Neural cell (in vitro differentiated cells): ENCODE measurements at regions not wholly inside any gene's neighbourhood (a gene's known extent, or its start where the extent isn't known, plus 50 kb on each side); places are given as distances from the start of the nearest gene placed in this dataset.

ENCODE experiments used
- H2AFZ ChIP-seq: fragments of 200-600, 300-800 bp; sonication (generic), shearing (Covaris generic); 2 replicates; pipeline ENCODE4 v1.6.0; 2014; ENCODE audit warnings: low read depth, mild to moderate bottlenecking, antibody characterized with exemption, low read length, moderate library complexity
- H3F3A ChIP-seq: fragments of 200-600 bp; shearing (Covaris generic); 2 replicates; pipeline ENCODE4 v1.6.1; 2016; ENCODE audit warnings: mild to moderate bottlenecking, moderate library complexity, mixed read lengths, antibody characterized with exemption, low read length; ENCODE audit not compliant: insufficient read depth, poor library complexity, severe bottlenecking
- H3K27ac ChIP-seq: fragments of 200-600, 300-800 bp; sonication (generic), shearing (Covaris generic); 2 replicates; pipeline ENCODE4 v1.5.1; 2014; ENCODE audit warnings: mild to moderate bottlenecking, low read length, moderate library complexity
- H3K27me3 ChIP-seq: fragments of 300-800, 200-600 bp; sonication (generic), shearing (Covaris generic); 2 replicates; pipeline ENCODE4 v1.6.0; 2014; ENCODE audit warnings: mild to moderate bottlenecking, low read depth, low read length, moderate library complexity; ENCODE audit not compliant: insufficient read depth
- H3K36me3 ChIP-seq: fragments of 300-800, 200-600 bp; sonication (generic), shearing (Covaris generic); 2 replicates; pipeline ENCODE4 v1.5.1; 2014; ENCODE audit warnings: mild to moderate bottlenecking, antibody characterized with exemption, low read length, moderate library complexity; ENCODE audit not compliant: insufficient read depth
- H3K4me2 ChIP-seq: fragments of 300-800, 200-600 bp; sonication (generic), shearing (Covaris generic); 2 replicates; pipeline ENCODE4 v1.6.0; 2014; ENCODE audit warnings: mild to moderate bottlenecking, low read length
- H3K4me3 ChIP-seq: fragments of 300-800, 200-600 bp; sonication (generic), shearing (Covaris generic); 2 replicates; pipeline ENCODE4 v1.5.1; 2014; ENCODE audit warnings: mild to moderate bottlenecking, low read length, moderate library complexity
- H3K79me2 ChIP-seq: fragments of 200-600 bp; shearing (Covaris generic); replicated peaks from 2 replicates; pipeline ENCODE4 v1.6.0; 2014; ENCODE audit warnings: mild to moderate bottlenecking, low read length, moderate library complexity; ENCODE audit not compliant: insufficient read depth
- H3K9ac ChIP-seq: fragments of 300-800, 200-600 bp; sonication (generic), shearing (Covaris generic); 2 replicates; pipeline ENCODE4 v1.6.1; 2016; ENCODE audit warnings: mild to moderate bottlenecking, low read length, mixed read lengths
- H3K9me2 ChIP-seq: fragments of 200-600 bp; shearing (Covaris generic); 2 replicates; pipeline ENCODE4 v1.6.1; 2016; ENCODE audit warnings: mild to moderate bottlenecking, low read length, mixed read lengths; ENCODE audit not compliant: insufficient read depth
- H3K9me3 ChIP-seq: fragments of 200-600, 300-800 bp; sonication (generic), shearing (Covaris generic); 2 replicates; pipeline ENCODE4 v1.6.1; 2016; ENCODE audit warnings: mild to moderate bottlenecking, mixed run types, low read length, moderate library complexity, mixed read lengths
- H4K20me1 ChIP-seq: fragments of 200-600 bp; shearing (Covaris generic); 2 replicates; pipeline ENCODE4 v1.6.1; 2016; ENCODE audit warnings: mild to moderate bottlenecking, mixed run types; ENCODE audit not compliant: insufficient read depth
- EP300 ChIP-seq: fragments of 450-650 bp; conservative IDR thresholded peaks from 2 replicates; pipeline ENCODE4 v1.6.1; 2014; ENCODE audit warnings: antibody characterized with exemption, mild to moderate bottlenecking, moderate library complexity; ENCODE audit not compliant: poor library complexity, severe bottlenecking
- EZH2 ChIP-seq: fragments of 200-600, 300-800 bp; shearing (Covaris generic), sonication (generic); IDR thresholded peaks from 2 replicates; pipeline ENCODE4 v1.6.1; 2014; ENCODE audit warnings: antibody characterized with exemption, low read length, borderline replicate concordance, mild to moderate bottlenecking; ENCODE audit not compliant: insufficient read depth, poor library complexity, severe bottlenecking
- MXI1 ChIP-seq: fragments of 450-650 bp; conservative IDR thresholded peaks from 2 replicates; pipeline ENCODE4 v1.6.1; 2014; ENCODE audit warnings: antibody characterized with exemption, mild to moderate bottlenecking; ENCODE audit not compliant: poor library complexity, severe bottlenecking
- POLR2AphosphoS5 ChIP-seq: IDR thresholded peaks from 2 replicates; pipeline ENCODE4 v1.6.1; 2012
- RAD21 ChIP-seq: fragments of 450-650 bp; conservative IDR thresholded peaks from 2 replicates; pipeline ENCODE4 v1.6.1; 2014; ENCODE audit warnings: antibody characterized with exemption, mild to moderate bottlenecking, moderate library complexity
- SMC3 ChIP-seq: fragments of 450-650 bp; conservative IDR thresholded peaks from 2 replicates; pipeline ENCODE4 v1.6.1; 2014; ENCODE audit warnings: antibody characterized with exemption, mild to moderate bottlenecking, moderate library complexity; ENCODE audit not compliant: poor library complexity
- TAF1 ChIP-seq: IDR thresholded peaks from 2 replicates; pipeline ENCODE4 v1.6.1; 2012; ENCODE audit warnings: low read depth
- TF ChIP-seq, protein P1 (sequence below): fragments of 450-650 bp; IDR thresholded peaks from 2 replicates; pipeline ENCODE4 v1.5.1; 2014; ENCODE audit warnings: antibody characterized with exemption, mild to moderate bottlenecking, moderate library complexity; ENCODE audit not compliant: poor library complexity, severe bottlenecking
- TF ChIP-seq, protein P2 (sequence below): IDR thresholded peaks from 2 replicates; pipeline ENCODE4 v1.6.1; 2012; ENCODE audit warnings: borderline replicate concordance

DNA sequence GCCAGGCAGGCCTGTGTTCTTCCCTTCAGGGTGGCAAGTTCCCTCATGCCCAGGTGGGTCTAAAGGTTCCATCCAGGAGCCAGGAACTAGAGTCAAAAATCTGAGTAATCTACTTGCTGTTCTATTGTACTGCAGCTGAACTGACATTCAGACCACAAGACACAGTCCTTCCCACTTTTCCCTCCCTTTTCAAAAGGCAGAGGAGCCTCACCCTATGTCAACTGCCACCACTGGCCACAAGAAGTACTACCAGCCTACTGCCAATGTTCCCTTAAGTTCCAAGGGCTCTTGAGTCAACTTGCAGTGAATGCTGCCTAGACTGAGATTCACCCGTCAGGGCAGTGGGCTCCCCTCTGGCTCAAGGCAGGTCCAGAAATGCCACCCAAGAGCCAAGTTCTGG is 133.5 kb downstream of the FAM47B start:
- Histone ChIP-seq H2AFZ (no peak overlapping the region), H3K9me2 (no peaks in the 10 kb centered on the region), H3K36me3 (no peaks in the 10 kb centered on the region), H3F3A (no peaks in the 10 kb centered on the region), H4K20me1 (no peaks in the 10 kb centered on the region), H3K9ac (no peak overlapping the region), H3K27me3 (no peaks in the 10 kb centered on the region), H3K4me2 (no peak overlapping the region), H3K27ac (no peak overlapping the region), H3K9me3 (no peaks in the 10 kb centered on the region), H3K79me2 (no peaks in the 10 kb centered on the region), H3K4me3 (no peak overlapping the region)
- TF ChIP-seq POLR2AphosphoS5, result no peak
- TF ChIP-seq, protein P1, sequence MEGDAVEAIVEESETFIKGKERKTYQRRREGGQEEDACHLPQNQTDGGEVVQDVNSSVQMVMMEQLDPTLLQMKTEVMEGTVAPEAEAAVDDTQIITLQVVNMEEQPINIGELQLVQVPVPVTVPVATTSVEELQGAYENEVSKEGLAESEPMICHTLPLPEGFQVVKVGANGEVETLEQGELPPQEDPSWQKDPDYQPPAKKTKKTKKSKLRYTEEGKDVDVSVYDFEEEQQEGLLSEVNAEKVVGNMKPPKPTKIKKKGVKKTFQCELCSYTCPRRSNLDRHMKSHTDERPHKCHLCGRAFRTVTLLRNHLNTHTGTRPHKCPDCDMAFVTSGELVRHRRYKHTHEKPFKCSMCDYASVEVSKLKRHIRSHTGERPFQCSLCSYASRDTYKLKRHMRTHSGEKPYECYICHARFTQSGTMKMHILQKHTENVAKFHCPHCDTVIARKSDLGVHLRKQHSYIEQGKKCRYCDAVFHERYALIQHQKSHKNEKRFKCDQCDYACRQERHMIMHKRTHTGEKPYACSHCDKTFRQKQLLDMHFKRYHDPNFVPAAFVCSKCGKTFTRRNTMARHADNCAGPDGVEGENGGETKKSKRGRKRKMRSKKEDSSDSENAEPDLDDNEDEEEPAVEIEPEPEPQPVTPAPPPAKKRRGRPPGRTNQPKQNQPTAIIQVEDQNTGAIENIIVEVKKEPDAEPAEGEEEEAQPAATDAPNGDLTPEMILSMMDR, result no peak

DNA sequence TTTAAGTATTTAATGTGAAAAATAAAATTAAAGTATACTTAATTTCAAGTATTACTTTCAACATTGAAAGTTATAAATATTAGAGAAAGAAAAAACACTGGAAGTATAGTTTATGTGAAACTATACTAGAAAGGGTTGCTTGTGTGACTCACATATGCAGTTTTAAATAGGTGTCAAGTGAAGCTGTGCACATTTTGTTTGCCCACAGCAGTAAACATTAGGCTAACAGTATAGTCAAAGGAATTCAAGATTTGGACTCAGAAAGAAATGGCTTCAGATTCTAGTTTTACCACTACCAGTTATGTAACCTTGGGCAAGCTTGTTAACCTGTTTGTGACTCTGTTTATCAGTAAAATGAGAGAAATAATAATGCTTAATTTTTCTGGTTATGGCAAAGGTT is 148.2 kb downstream of the FAM47B start:
- Histone ChIP-seq H3K36me3 (no peaks in the 10 kb centered on the region), H3K9me2 (no peaks in the 10 kb centered on the region), H3F3A (no peaks in the 10 kb centered on the region), H2AFZ (no peak overlapping the region), H4K20me1 (no peaks in the 10 kb centered on the region), H3K27me3 (no peaks in the 10 kb centered on the region), H3K9ac (no peak overlapping the region), H3K79me2 (no peaks in the 10 kb centered on the region), H3K9me3 (no peaks in the 10 kb centered on the region), H3K4me3 (no peak overlapping the region), H3K27ac (no peak overlapping the region), H3K4me2 (no peak overlapping the region)
- no peak for TF ChIP-seq RAD21
- no peak for TF ChIP-seq SMC3
- TF ChIP-seq, protein P2, sequence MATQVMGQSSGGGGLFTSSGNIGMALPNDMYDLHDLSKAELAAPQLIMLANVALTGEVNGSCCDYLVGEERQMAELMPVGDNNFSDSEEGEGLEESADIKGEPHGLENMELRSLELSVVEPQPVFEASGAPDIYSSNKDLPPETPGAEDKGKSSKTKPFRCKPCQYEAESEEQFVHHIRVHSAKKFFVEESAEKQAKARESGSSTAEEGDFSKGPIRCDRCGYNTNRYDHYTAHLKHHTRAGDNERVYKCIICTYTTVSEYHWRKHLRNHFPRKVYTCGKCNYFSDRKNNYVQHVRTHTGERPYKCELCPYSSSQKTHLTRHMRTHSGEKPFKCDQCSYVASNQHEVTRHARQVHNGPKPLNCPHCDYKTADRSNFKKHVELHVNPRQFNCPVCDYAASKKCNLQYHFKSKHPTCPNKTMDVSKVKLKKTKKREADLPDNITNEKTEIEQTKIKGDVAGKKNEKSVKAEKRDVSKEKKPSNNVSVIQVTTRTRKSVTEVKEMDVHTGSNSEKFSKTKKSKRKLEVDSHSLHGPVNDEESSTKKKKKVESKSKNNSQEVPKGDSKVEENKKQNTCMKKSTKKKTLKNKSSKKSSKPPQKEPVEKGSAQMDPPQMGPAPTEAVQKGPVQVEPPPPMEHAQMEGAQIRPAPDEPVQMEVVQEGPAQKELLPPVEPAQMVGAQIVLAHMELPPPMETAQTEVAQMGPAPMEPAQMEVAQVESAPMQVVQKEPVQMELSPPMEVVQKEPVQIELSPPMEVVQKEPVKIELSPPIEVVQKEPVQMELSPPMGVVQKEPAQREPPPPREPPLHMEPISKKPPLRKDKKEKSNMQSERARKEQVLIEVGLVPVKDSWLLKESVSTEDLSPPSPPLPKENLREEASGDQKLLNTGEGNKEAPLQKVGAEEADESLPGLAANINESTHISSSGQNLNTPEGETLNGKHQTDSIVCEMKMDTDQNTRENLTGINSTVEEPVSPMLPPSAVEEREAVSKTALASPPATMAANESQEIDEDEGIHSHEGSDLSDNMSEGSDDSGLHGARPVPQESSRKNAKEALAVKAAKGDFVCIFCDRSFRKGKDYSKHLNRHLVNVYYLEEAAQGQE, result no peak
- no peak for TF ChIP-seq TAF1
- TF ChIP-seq EP300, result no peak
- TF ChIP-seq POLR2AphosphoS5, result no peak
- TF ChIP-seq EZH2, result no peak
- TF ChIP-seq, protein P1, result no peak
- no peak for TF ChIP-seq MXI1
